ENCODE measurements at regions not wholly inside any gene's neighbourhood (a gene's known extent, or its start where the extent isn't known, plus 50 kb on each side); places are given as distances from the start of the nearest gene placed in this dataset.
"Not testable (repeated sequence)": the region's sequence is repeated elsewhere in the genome, so short reads cannot be mapped to it uniquely, and the experiment has no call there.

- TF ChIP-seq CTCF (conservative IDR thresholded peaks at IDR 0.05; ENCODE audit: low read depth), result no peak
- DNase-seq (ENCODE audit: low spot score), result no peak
- ChIA-PET POLR2A (ENCODE audit: low non-redundant PET) (no interaction called here), CTCF (no interaction called here)
- no peak overlapping the region for H3K27ac ChIP-seq
These were observed 571.7 kb upstream of the ACVR2A start for GRCh38 chr2:147273106-147273505.

GRCh38 chr2:147269581-147269980 lies 575.2 kb upstream of the ACVR2A start:
- POLR2A ChIA-PET (ENCODE audit: low non-redundant PET); DNase-seq (ENCODE audit: low spot score); CTCF ChIA-PET; H3K27ac ChIP-seq: not testable (repeated sequence)

DNA sequence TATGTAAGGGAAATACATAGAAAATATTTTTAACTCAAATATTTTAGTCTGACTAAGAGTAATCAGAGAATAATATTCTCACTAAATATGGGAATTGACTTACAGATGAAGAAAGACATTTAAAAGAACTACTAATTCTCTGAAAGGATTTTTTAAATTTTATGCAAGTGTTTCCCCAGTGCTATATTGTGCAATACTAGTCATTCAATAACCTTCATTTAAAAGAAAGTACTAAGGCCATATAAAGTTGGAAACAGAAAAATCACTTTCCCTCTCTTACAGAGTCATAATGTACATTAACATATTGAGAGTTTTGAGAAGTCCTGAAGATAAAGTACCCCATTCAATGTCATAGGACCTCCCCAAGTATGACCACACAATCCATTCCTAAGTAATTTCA lies 584.6 kb upstream of the ACVR2A start:
- no peak for TF ChIP-seq CTCF (conservative IDR thresholded peaks at IDR 0.05; ENCODE audit: low read depth)
- POLR2A ChIA-PET (ENCODE audit: low non-redundant PET), result no interaction called here
- CTCF ChIA-PET, result no interaction called here
- DNase-seq (ENCODE audit: low spot score), result no peak
- H3K27ac ChIP-seq, result no peak overlapping the region

DNA sequence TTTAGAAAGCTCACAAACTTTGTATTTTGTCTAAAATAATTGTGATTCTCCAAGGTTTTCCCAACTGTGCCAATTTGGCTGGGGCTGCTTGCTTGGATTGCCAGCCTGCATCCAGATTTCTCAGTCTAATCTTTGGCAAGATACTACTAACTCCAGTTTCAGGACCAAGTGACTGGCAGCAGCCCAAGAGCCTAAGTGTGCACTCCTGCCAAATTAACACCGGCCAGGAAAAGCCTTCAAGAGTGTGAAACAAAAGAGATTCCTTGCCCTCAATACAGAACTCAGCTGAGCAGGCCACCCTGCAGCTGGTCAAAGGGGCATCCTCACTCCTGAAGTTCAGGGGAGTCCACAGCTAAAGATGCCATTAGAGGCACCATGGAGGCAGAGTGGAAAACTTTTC lies 589.0 kb upstream of the ACVR2A start:
- no peak for TF ChIP-seq CTCF (conservative IDR thresholded peaks at IDR 0.05; ENCODE audit: low read depth)
- ChIA-PET CTCF (no interaction called here), POLR2A (ENCODE audit: low non-redundant PET) (no interaction called here)
- no peak overlapping the region for H3K27ac ChIP-seq
- DNase-seq (ENCODE audit: low spot score), result no peak

GRCh38 chr2:147250652-147251356 lies 594.0 kb upstream of the ACVR2A start:
- POLR2A ChIA-PET (ENCODE audit: low non-redundant PET), result no interaction called here
- TF ChIP-seq CTCF (conservative IDR thresholded peaks at IDR 0.05; ENCODE audit: low read depth), result no peak
- no peak for DNase-seq (ENCODE audit: low spot score)
- CTCF ChIA-PET, result no interaction called here
- H3K27ac ChIP-seq, result no peak overlapping the region

- no peak for TF ChIP-seq CTCF (conservative IDR thresholded peaks at IDR 0.05; ENCODE audit: low read depth)
- DNase-seq (ENCODE audit: low spot score), result no peak
- H3K27ac ChIP-seq, result no peak overlapping the region
- POLR2A ChIA-PET (ENCODE audit: low non-redundant PET), result no interaction called here
- CTCF ChIA-PET, result interaction anchor here (1.2 kb wide), 1 partner anchor 12 kb away, joined by 4 read pairs; no protein-coding TSS in a partner anchor
These were observed 597.1 kb upstream of the ACVR2A start for GRCh38 chr2:147247749-147248148.

DNA sequence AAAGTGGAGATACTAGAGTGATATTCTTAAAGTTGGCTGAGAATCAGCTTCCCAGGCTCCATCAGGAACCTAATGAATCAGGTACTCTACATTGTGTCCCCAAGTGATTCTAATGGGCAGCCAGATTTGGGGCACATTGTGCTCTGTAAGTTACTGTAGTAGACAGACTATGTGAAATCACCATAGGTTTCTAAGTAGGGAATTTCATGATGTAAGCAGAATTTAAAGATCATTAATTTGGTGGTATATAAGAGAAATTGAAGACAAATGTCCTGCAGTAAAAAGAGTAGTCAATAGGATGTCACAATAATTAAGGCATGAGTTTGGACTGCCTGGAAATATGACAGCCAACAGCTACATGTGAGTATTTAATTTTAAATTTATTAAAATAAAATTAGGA lies 602.4 kb upstream of the ACVR2A start:
- TF ChIP-seq CTCF (conservative IDR thresholded peaks at IDR 0.05; ENCODE audit: low read depth), result no peak
- ChIA-PET CTCF (no interaction called here), POLR2A (ENCODE audit: low non-redundant PET) (no interaction called here)
- H3K27ac ChIP-seq, result no peak overlapping the region
- no peak for DNase-seq (ENCODE audit: low spot score)
